GM18507 (cell line): ENCODE measurements at regions not wholly inside any gene's neighbourhood (a gene's known extent, or its start where the extent isn't known, plus 50 kb on each side); places are given as distances from the start of the nearest gene placed in this dataset.
"Not testable (repeated sequence)": the region's sequence is repeated elsewhere in the genome, so short reads cannot be mapped to it uniquely, and the experiment has no call there.

ENCODE experiments used
- DNase-seq: peaks from one replicate; pipeline ENCODE4 v3.0.0; 2011; ENCODE audit warnings: low read depth; ENCODE audit not compliant: insufficient read length; ENCODE audit errors: extremely low spot score
- FAIRE-seq: peaks from 2 replicates; lab custom pipeline; 2011; peaks lifted over from hg19 to GRCh38; lab: Jason Lieb, UNC

DNA sequence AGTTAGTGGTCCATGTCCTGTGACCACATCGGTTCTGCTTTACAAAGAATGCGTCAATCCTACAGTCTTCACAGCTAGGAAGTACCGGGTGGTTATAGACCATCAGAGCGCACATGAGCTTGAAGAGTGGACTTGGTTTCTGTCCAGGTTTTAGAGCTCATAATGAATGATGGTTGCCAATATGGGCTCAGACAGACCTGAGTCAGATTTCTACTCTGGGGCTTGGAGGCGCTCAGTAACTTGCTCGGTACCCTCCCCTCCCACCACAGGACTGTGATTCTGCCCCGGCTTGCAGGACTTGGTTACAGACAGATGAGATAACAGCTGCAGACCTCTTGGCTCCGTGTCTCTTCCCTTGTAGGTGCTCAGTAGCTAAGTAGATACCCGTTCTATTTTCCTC lies 284.7 kb downstream of the TSHZ3 start:
- no peak for FAIRE-seq
- no peak for DNase-seq

GRCh38 chr19:31058676-31059340 lies 290.4 kb downstream of the TSHZ3 start:
- FAIRE-seq (no peak), DNase-seq (no peak)

DNA sequence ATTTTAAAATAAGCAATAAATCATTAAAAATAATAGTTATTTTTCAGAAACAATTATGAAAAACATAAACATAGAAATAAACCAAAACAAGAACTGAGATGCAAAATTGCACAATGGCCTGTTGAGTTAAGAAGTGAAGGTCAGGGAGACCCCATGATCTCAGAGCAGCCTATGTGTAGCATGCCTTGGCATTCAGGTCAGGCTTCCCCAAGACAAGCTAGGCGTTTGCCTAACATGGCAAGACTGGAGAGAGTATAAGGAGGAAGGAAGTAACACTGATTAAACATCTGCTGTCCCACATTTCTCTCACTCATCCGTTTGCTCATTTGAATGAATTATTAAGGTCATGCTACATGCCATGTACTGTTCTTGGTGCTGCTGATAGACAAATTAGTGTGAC lies 291.8 kb downstream of the TSHZ3 start:
- DNase-seq (no peak), FAIRE-seq (no peak)

DNA sequence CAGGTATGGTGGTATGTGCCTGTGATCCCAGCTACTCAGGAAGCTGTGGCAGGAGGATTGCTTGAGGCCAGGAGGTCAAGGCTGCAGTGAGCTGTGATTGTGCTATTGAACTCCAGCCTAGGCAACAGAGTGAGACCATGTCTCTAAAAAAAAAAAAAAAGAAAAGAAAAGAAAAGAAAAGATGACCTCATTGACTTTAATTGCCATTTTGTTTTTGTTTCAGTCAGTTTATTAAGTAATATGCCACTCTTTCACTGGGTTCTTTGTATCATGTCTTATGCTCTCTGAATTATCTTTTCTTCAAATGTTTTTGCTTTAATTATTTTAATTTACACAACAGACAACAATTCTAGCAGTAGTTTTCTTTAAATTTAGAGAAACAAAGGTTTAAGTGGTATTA lies 293.8 kb downstream of the TSHZ3 start:
- no peak for FAIRE-seq
- no peak for DNase-seq

GRCh38 chr19:31054430-31054829 lies 294.8 kb downstream of the TSHZ3 start:
- FAIRE-seq = no peak
- DNase-seq = no peak

- DNase-seq (no peak), FAIRE-seq (no peak)
These were observed 299.8 kb downstream of the TSHZ3 start for GRCh38 chr19:31049431-31049830.

DNA sequence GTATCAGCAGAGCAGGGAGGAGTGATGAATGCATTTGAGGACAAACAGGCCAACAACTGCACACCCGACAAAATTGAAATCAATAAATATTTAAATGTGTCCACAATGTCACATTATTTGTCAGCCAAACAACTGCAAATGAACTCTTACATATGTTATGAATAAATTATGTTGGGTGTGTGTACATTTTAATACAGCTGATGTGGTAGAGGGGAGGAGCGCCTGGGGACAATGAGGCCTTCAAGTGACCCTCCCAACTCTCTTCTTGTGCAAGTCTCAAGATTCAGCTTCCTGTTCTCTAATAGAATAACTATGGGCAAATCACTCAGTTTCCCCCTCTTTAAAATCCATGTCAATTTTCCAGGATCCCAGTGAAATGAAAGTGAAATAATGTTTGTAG lies 303.2 kb downstream of the TSHZ3 start:
- no peak for FAIRE-seq
- DNase-seq = no peak

DNA sequence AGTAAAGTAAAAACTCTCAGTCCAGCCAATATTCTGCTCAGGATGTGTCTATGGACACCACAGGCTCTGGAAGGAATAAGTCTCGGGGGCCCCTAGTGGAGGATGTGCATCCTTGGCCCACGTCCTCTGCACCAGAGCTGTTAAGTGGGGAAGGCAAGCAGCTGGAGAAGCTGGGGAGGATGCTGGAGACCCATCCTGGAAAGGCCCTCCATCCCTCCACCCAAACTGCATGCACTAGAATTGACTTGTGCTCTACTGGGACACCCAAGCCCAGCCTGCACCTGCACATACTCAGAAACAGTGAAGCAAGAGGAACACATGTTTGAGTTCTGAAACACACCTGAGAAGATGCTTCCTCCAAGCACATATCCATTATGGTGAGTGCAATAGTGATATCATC lies 307.8 kb downstream of the TSHZ3 start:
- FAIRE-seq (no peak), DNase-seq (no peak)

- FAIRE-seq (no peak), DNase-seq (no peak)
These were observed 310.1 kb downstream of the TSHZ3 start for GRCh38 chr19:31039151-31039550.

DNA sequence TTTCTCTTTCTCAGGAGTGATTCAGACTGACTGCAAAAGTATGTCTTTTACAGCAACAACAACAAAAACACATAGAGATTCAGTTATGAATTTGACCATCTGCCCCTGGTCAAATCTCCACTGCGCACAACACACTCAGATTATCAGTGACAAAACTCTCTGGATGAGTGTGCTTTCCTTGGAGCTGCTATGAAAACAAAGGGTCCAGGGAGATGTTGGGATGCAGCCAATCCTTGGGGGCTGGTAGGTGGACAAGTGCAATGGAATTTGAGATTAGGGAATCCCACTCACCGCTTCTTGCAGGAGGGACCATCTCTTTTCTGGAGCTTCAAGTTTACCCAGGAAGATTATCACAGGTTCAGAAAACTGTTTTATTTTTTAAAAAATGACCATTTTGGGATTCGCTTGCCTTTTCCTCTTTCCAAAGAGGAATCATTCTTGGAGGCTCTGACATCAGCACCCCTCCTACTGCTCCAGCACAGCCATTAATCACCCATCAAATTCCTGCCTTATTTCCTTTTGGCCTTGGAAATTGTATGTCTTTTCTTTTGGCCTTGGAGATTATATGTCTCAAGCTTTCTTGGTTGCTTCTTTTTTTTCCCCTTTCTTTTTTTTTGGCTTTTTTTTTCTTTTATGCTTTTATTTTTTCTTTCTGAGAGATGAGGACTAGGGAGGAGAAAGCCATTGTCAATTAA lies 311.8 kb downstream of the TSHZ3 start:
- no peak for DNase-seq
- no peak for FAIRE-seq

DNA sequence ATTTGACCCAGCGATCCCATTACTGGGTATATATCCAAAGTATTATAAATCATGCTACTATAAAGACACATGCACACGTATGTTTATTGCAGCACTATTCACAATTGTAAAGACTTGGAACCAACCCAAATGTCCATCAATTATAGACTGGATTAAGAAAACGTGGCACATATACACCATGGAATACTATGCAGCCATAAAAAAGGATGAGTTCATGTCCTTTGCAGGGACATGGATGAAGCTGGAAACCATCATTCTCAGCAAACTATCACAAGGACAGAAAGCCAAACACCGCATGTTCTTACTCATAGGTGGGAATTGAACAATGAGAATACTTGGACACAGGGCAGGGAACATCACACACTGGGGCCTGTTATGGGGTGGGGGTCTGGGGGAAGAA lies 317.8 kb downstream of the TSHZ3 start:
- not testable (repeated sequence) for FAIRE-seq, DNase-seq

GRCh38 chr19:31023038-31023437 lies 326.2 kb downstream of the TSHZ3 start:
- DNase-seq (no peak), FAIRE-seq (no peak)

GRCh38 chr19:31018936-31019335 lies 330.3 kb downstream of the TSHZ3 start:
- FAIRE-seq = no peak
- DNase-seq = no peak

- no peak for DNase-seq
- no peak for FAIRE-seq
These were observed 333.5 kb downstream of the TSHZ3 start for GRCh38 chr19:31015778-31016177.

DNA sequence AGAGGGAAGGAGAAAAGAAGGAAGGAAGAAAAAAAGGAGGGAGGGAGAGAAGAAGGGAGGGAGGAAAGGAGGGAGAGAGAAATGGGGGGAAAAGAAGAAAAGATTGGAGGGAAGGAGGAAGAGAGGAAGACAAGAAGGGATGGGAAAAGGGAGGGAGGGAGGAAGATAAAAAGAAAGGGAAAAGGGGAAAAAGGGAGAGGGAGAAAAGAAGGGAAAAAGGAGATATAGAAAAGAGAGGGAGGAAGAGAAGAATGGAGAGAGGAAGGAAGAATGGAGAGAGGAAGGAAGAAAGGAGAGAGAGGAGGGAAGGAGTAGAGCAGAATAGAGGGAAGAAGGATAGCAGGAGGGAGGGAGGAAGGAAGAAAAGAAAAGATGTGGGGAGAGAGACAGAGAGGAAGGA lies 334.6 kb downstream of the TSHZ3 start:
- DNase-seq (no peak), FAIRE-seq (no peak)

DNA sequence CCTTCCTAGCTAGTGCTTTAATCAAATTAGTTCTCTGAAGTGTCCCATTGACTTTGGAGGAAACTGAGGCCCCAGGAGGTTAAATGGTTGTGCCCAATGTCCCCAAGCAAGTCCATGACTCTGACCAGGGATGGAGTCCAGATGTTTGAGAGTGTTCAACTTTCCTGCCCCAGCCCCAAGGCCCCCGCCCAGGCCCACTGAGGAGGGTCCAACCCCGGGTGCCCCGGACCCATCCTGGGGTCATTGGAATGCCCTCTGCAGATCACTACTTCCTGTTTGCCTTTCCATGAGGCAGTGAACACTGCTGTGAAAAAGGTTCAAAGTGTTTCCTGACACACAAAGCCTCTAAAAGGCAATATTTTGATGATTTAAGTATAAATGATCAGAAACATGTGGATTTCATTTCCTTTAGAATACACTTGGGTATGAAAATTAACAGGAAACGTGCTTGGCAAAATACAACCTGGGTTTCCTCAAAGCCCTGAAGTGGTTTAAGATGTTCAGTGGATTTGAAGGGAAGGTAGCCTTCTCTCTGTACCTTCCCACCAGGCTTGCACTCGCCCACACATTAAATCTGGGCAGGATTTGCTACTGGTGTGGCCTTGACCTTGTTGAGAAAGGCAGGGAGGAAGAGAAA lies 335.7 kb downstream of the TSHZ3 start:
- no peak for DNase-seq
- no peak for FAIRE-seq

DNA sequence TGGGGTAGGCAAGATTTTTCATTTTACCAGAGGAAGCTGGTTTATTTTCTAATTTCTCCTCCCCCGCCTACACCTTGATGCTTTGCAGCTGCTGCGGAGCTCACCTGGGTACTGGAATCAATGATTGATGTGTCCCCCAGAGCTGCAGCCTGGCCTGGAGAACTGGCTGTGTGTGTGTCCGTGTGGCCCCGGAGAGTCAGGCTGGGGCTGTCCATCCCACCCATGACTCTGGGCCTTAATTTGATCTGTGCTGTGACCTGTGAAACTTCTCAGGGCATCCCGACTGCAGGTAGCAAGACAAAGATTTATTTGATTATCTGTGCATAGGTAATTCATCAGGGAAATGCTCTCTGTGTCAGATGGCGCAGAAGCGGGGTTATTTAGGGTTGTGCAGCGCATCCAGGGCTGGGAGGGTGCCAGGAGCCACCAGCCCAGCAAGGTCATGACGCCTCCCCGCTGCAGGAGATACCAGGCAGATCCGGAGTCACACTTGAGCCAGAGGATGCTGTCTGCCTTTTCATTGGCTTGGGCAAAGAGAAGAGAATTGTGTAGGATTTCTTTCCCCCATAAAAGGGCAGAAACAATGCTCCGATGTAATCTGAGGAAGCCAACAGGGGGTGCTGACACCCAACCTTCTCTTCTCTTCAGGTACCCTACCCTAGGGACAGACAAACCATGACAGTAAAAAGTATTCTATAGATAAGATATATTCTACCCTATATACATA lies 346.6 kb downstream of the TSHZ3 start:
- FAIRE-seq (no peak), DNase-seq (no peak)

GRCh38 chr19:31001991-31002390 lies 347.2 kb downstream of the TSHZ3 start:
- no peak for FAIRE-seq
- no peak for DNase-seq

DNA sequence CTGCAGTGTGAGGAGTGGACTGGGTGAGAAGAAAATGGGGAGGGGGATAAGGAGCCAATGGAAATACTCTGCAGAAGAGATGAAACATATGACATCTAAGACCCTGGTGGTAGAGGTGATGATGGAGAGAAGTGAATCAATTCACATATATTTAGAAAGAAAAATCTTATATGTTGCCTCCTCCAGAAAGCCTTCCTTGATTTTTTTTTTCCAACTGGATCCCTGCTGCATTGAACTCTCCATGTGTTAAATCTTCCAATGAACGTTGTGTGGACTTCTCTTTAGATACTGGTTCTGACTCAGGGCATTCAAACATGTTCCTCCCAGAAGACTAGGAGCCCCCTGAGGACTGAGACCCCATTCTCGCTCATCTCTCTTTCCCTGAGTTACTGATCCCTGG lies 348.3 kb downstream of the TSHZ3 start:
- no peak for FAIRE-seq
- no peak for DNase-seq

GRCh38 chr19:30999726-31000125 lies 349.5 kb downstream of the TSHZ3 start:
- FAIRE-seq = no peak
- DNase-seq = no peak
